Activated CD4-positive, alpha-beta memory T cell treated with anti-CD3 and anti-CD28 coated beads for 36 hours (primary cell): ENCODE measurements at regions not wholly inside any gene's neighbourhood (a gene's known extent, or its start where the extent isn't known, plus 50 kb on each side); places are given as distances from the start of the nearest gene placed in this dataset.

Experiments
- CTCF ChIA-PET: fragments of 350-600 bp; sonication (Branson Sonifier 250); formaldehyde crosslinking; loops from one replicate; lab custom pipeline; 2021; ENCODE audit warnings: antibody characterized with exemption, inconsistent platforms; lab: Charles Lee
- POLR2A ChIA-PET: fragments of 350-600 bp; sonication (Branson Sonifier 250); formaldehyde crosslinking; loops from one replicate; lab custom pipeline; 2021; ENCODE audit warnings: antibody characterized with exemption; lab: Charles Lee
- DNase-seq: peaks from one replicate; pipeline ENCODE4 v3.0.0-alpha.2; 2020
- H3K27ac Mint-ChIP-seq: one replicate; pipeline ENCODE4 v1.8.0; 2021; ENCODE audit warnings: mixed read lengths
- H3K27me3 Mint-ChIP-seq: one replicate; pipeline ENCODE4 v1.8.0; 2021; ENCODE audit warnings: mixed read lengths
- H3K36me3 Mint-ChIP-seq: one replicate; pipeline ENCODE4 v1.8.0; 2021; ENCODE audit warnings: mixed read lengths
- H3K4me1 Mint-ChIP-seq: one replicate; pipeline ENCODE4 v1.8.0; 2021; ENCODE audit warnings: low read depth, mixed read lengths
- H3K4me3 Mint-ChIP-seq: one replicate; pipeline ENCODE4 v1.8.0; 2021; ENCODE audit warnings: mild to moderate bottlenecking, mixed read lengths
- H3K9me3 Mint-ChIP-seq: one replicate; pipeline ENCODE4 v1.8.0; 2021; ENCODE audit warnings: mixed read lengths
- intact Hi-C: fragments of 100-400 bp; cut with micrococcal nuclease; formaldehyde crosslinking; loops from one replicate; pipeline ENCODE4 v1.15.1; 2023

DNA sequence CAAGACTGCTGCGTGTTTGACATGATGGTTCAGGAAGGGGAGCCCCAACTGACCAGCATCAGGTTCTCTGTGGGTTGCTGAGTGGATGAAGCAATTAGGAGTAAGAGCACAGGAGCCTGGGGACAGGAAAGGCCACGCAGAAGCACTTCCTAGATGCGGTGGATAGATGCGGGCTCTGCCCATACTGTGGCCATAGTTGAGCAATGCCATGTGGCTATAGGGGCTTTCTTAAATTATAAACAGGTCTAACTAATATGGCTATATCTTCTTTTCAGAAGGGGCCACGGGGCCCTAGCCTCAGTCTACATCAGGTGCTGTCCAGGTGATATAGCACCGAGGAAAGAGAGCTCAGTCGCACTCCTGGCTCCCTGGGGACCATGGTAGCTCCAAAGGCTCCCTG is 198.6 kb downstream of the GADD45G start:
- H3K36me3 Mint-ChIP-seq, result no peaks in the 10 kb centered on the region
- H3K4me1 Mint-ChIP-seq, result peaks cover 14% of the 10 kb centered on the region
- CTCF ChIA-PET, result no interaction called here
- DNase-seq, result no peak
- no peak overlapping the region for H3K4me3 Mint-ChIP-seq
- H3K9me3 Mint-ChIP-seq, result no peaks in the 10 kb centered on the region
- intact Hi-C loops, result loop anchor here (10.0 kb wide), 1 partner anchor 199 kb away; the partner anchor contains the start of gene GADD45G
- no peaks in the 10 kb centered on the region for H3K27me3 Mint-ChIP-seq
- H3K27ac Mint-ChIP-seq, result no peak overlapping the region
- POLR2A ChIA-PET, result no interaction called here

GRCh38 chr9:89804766-89805531 is 200.1 kb downstream of the GADD45G start:
- Mint-ChIP-seq H3K4me1 (peaks cover 14% of the 10 kb centered on the region), H3K27ac (no peak overlapping the region), H3K9me3 (no peaks in the 10 kb centered on the region), H3K36me3 (no peaks in the 10 kb centered on the region), H3K27me3 (no peaks in the 10 kb centered on the region), H3K4me3 (no peak overlapping the region)
- DNase-seq, result no peak
- intact Hi-C loops, result loop anchor here (10.0 kb wide), 1 partner anchor 200 kb away; the partner anchor contains the start of gene GADD45G
- POLR2A ChIA-PET, result interaction anchor here (1.0 kb wide), 1 partner anchor 179 kb away, joined by 3 read pairs; no protein-coding TSS in a partner anchor
- CTCF ChIA-PET, result interaction anchor here (1.0 kb wide), 1 partner anchor 207 kb away, joined by 3 read pairs; no protein-coding TSS in a partner anchor

- no peaks in the 10 kb centered on the region for H3K9me3 Mint-ChIP-seq
- ChIA-PET POLR2A (interaction anchor here (1.0 kb wide), 1 partner anchor 179 kb away, joined by 3 read pairs; no protein-coding TSS in a partner anchor), CTCF (interaction anchor here (1.0 kb wide), 1 partner anchor 208 kb away, joined by 3 read pairs; no protein-coding TSS in a partner anchor)
- no peak overlapping the region for H3K27ac Mint-ChIP-seq
- H3K27me3 Mint-ChIP-seq, result no peaks in the 10 kb centered on the region
- H3K36me3 Mint-ChIP-seq, result no peaks in the 10 kb centered on the region
- DNase-seq, result no peak
- peaks cover 14% of the 10 kb centered on the region for H3K4me1 Mint-ChIP-seq
- intact Hi-C loops, result loop anchor here (10.0 kb wide), 1 partner anchor 201 kb away; the partner anchor contains the start of gene GADD45G
- H3K4me3 Mint-ChIP-seq, result no peak overlapping the region
Observed at GRCh38 chr9:89805571-89806292, 200.9 kb downstream of the GADD45G start.

DNA sequence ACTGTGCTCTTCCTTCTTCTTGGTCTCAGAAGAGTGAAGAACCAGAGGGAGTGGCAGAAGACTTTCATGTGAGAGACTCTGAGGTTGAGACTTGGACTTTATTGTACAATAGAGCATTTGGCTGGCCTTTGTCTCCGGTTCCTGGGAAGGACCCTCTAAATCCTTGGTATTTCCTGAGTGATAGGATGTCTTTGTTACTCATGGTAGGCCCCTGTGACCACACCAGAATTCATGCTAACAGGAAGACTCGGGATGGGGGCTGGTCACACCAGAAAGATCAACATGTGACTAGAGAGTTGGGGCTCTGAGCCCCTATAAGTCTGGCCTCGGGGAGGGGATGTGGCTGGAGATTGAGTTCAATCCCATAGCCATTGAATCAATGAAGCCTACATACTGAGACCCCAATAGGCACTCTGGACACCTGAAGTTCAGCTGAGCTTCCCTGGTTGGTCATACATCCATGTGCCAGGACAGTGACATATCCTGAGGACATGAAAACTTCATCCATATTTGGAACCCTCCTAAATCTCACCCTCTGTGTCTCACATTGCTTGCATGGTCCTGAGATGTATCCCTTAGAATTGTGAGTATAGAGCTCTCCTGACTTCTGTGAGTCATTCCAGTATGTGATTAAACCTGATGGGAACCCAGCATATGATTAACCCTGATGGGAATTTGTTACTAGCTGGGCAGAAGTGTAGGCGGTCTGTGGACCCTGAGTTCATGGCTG is 201.7 kb downstream of the GADD45G start:
- Mint-ChIP-seq H3K27ac (no peak overlapping the region), H3K4me3 (no peak overlapping the region), H3K36me3 (no peaks in the 10 kb centered on the region), H3K9me3 (no peaks in the 10 kb centered on the region), H3K27me3 (no peaks in the 10 kb centered on the region), H3K4me1 (peaks cover 14% of the 10 kb centered on the region)
- ChIA-PET CTCF (interaction anchor here (0.8 kb wide), 1 partner anchor 204 kb away, joined by 3 read pairs; no protein-coding TSS in a partner anchor), POLR2A (no interaction called here)
- intact Hi-C loops, result loop anchor here (10.0 kb wide), 1 partner anchor 202 kb away; the partner anchor contains the start of gene GADD45G
- DNase-seq, result no peak

GRCh38 chr9:89807101-89807395 is 202.2 kb downstream of the GADD45G start:
- ChIA-PET POLR2A (no interaction called here), CTCF (interaction anchor here (0.8 kb wide), 1 partner anchor 204 kb away, joined by 3 read pairs; no protein-coding TSS in a partner anchor)
- H3K36me3 Mint-ChIP-seq, result no peaks in the 10 kb centered on the region
- peaks cover 14% of the 10 kb centered on the region for H3K4me1 Mint-ChIP-seq
- DNase-seq, result no peak
- no peak overlapping the region for H3K27ac Mint-ChIP-seq
- H3K4me3 Mint-ChIP-seq, result no peak overlapping the region
- intact Hi-C loops, result loop anchor here (10.0 kb wide), 1 partner anchor 202 kb away; the partner anchor contains the start of gene GADD45G
- H3K9me3 Mint-ChIP-seq, result no peaks in the 10 kb centered on the region
- no peaks in the 10 kb centered on the region for H3K27me3 Mint-ChIP-seq

DNA sequence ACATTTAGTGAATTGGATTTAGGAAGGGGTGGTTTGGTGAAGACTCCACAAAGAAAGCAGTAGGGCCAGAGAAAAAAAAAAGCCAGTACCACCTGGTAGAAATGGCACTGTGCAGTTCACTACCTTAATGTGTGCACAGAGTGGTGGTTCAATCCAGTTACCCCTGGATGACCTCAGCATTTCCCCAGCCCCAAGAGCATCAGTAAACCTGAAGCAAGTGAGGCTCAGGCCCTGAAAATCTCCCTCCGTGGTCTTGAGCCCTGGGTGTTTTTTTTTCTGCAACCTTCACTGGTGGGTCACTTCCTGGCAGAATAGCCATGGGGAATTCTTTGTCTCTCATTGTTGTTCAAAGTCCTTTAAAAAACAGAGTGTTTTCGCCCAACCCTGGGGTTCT is 202.9 kb downstream of the GADD45G start:
- POLR2A ChIA-PET, result no interaction called here
- intact Hi-C loops, result loop anchor here (10.0 kb wide), 1 partner anchor 203 kb away; the partner anchor contains the start of gene GADD45G
- no peaks in the 10 kb centered on the region for H3K27me3 Mint-ChIP-seq
- no peak overlapping the region for H3K4me3 Mint-ChIP-seq
- CTCF ChIA-PET, result no interaction called here
- DNase-seq, result no peak
- H3K27ac Mint-ChIP-seq, result no peak overlapping the region
- H3K9me3 Mint-ChIP-seq, result no peaks in the 10 kb centered on the region
- peaks cover 14% of the 10 kb centered on the region for H3K4me1 Mint-ChIP-seq
- H3K36me3 Mint-ChIP-seq, result no peaks in the 10 kb centered on the region

GRCh38 chr9:89808076-89808755 is 203.4 kb downstream of the GADD45G start:
- H3K36me3 Mint-ChIP-seq, result no peaks in the 10 kb centered on the region
- H3K9me3 Mint-ChIP-seq, result no peaks in the 10 kb centered on the region
- no peaks in the 10 kb centered on the region for H3K27me3 Mint-ChIP-seq
- peaks cover 14% of the 10 kb centered on the region for H3K4me1 Mint-ChIP-seq
- no peak overlapping the region for H3K27ac Mint-ChIP-seq
- CTCF ChIA-PET, result no interaction called here
- no peak overlapping the region for H3K4me3 Mint-ChIP-seq
- intact Hi-C loops, result loop anchor here (10.0 kb wide), 1 partner anchor 203 kb away; the partner anchor contains the start of gene GADD45G
- POLR2A ChIA-PET, result no interaction called here
- no peak for DNase-seq

DNA sequence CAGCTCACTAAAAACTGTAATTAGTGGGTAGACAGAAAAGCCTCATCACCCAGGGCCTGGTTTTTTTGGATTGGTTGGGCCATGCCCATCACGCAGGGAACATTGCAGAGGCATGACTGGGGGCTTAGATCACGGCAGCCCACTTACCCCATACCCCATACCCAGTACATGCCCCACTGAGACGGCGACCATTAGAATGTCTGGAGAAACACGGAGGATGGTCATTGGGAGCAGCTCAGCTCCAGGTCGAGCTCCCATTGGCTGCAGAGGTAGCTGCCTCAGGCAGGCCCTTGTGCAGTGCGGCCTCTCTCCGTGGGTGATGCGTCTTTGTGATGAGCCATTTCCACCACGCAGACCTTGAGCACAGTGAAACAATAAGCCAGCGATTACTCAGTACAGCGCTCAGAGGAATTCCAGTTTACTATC is 204.0 kb downstream of the GADD45G start:
- CTCF ChIA-PET, result no interaction called here

DNA sequence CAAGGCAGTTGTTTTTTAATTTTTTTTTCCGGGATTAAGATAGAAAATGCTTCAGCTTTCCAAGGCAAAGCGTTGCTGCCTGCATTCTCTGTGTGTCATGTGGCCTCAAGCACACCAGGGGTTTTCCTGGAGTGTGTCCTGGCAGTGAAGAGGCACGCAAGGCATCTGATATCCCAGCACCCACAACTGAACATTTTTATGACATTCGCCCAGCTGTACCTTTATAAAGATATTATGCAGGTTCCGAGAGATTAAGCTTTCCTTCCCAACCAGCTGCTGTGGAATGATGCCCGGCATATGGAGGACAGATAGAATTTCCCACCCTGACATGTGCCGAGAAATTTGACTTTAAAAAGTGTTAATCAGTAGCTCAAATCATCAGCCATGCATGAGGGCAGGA is 205.6 kb downstream of the GADD45G start:
- H3K27ac Mint-ChIP-seq, result no peak overlapping the region
- H3K9me3 Mint-ChIP-seq, result no peaks in the 10 kb centered on the region
- no peaks in the 10 kb centered on the region for H3K27me3 Mint-ChIP-seq
- ChIA-PET POLR2A (interaction anchor here (0.6 kb wide), 1 partner anchor 69 kb away, joined by 3 read pairs; no protein-coding TSS in a partner anchor), CTCF (no interaction called here)
- DNase-seq, result no peak
- H3K4me1 Mint-ChIP-seq, result peaks cover 5% of the 10 kb centered on the region
- no peaks in the 10 kb centered on the region for H3K36me3 Mint-ChIP-seq
- intact Hi-C loops, result loop anchor here (10.0 kb wide), 1 partner anchor 294 kb away; no protein-coding TSS in a partner anchor
- H3K4me3 Mint-ChIP-seq, result no peak overlapping the region

More for the DNA sequence above, 204.0 kb downstream of the GADD45G start:
- no peak for DNase-seq
- intact Hi-C loops, result loop anchor here (10.0 kb wide), 1 partner anchor 204 kb away; the partner anchor contains the start of gene GADD45G
- H3K27me3 Mint-ChIP-seq, result no peaks in the 10 kb centered on the region
- H3K27ac Mint-ChIP-seq, result no peak overlapping the region
- no peak overlapping the region for H3K4me3 Mint-ChIP-seq
- H3K9me3 Mint-ChIP-seq, result no peaks in the 10 kb centered on the region
- POLR2A ChIA-PET, result no interaction called here
- H3K4me1 Mint-ChIP-seq, result peaks cover 14% of the 10 kb centered on the region
- no peaks in the 10 kb centered on the region for H3K36me3 Mint-ChIP-seq

GRCh38 chr9:89811356-89811755 is 206.5 kb downstream of the GADD45G start:
- H3K27ac Mint-ChIP-seq, result no peak overlapping the region
- peaks cover 2% of the 10 kb centered on the region for H3K4me1 Mint-ChIP-seq
- H3K27me3 Mint-ChIP-seq, result no peaks in the 10 kb centered on the region
- CTCF ChIA-PET, result no interaction called here
- intact Hi-C loops, result loop anchor here (10.0 kb wide), 1 partner anchor 293 kb away; no protein-coding TSS in a partner anchor
- no peaks in the 10 kb centered on the region for H3K36me3 Mint-ChIP-seq
- no peak for DNase-seq
- no peak overlapping the region for H3K4me3 Mint-ChIP-seq
- POLR2A ChIA-PET, result no interaction called here
- H3K9me3 Mint-ChIP-seq, result no peaks in the 10 kb centered on the region

DNA sequence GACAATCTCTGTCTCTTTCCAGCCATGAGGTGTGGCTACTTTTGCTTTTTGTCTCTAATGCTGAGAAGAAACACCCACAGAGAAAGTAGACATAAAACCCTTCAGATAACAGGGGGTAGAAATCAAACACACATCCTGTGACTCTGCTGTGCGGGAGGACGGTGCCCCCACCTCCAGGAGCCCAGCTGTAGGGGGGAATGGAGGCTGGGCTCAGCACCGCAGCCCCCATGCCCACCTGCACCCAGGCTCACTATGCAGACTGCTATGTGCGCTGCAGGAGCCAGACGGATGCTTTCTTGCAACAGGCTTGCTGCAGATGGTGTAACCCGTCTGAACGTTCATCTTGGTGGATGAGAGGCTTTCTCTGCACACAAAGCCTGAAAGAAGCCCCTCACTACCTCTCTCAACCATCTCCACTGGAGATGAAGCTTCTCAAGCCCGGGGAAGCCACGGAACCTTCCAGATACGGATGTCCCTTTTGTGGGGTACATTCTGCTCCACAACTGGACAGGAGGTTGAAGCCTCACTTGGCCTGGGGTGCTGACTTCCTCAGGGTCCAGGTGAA is 207.2 kb downstream of the GADD45G start:
- ChIA-PET CTCF (no interaction called here), POLR2A (no interaction called here)
- Mint-ChIP-seq H3K27ac (no peak overlapping the region), H3K4me1 (peaks cover 2% of the 10 kb centered on the region), H3K36me3 (no peaks in the 10 kb centered on the region), H3K4me3 (no peak overlapping the region), H3K27me3 (no peaks in the 10 kb centered on the region), H3K9me3 (no peaks in the 10 kb centered on the region)
- no peak for DNase-seq
- intact Hi-C loops, result loop anchor here (10.0 kb wide), 1 partner anchor 293 kb away; no protein-coding TSS in a partner anchor
